GM12865 (cell line): ENCODE measurements at regions not wholly inside any gene's neighbourhood (a gene's known extent, or its start where the extent isn't known, plus 50 kb on each side); places are given as distances from the start of the nearest gene placed in this dataset.

ENCODE experiments used
- DNase-seq: peaks from one replicate; pipeline ENCODE4 v3.0.0; 2010; ENCODE audit warnings: low read depth
- H3K4me3 ChIP-seq: 2 replicates; pipeline ENCODE4 v1.5.1; 2011; ENCODE audit warnings: mild to moderate bottlenecking, low read depth, low read length, control low read depth
- TF ChIP-seq, protein P1 (sequence below): IDR thresholded peaks from 2 replicates; pipeline ENCODE4 v1.5.1; 2011; ENCODE audit warnings: low read length, control low read depth, low read depth, inconsistent platforms; ENCODE audit not compliant: insufficient read depth; ENCODE audit errors: missing control alignments

DNA sequence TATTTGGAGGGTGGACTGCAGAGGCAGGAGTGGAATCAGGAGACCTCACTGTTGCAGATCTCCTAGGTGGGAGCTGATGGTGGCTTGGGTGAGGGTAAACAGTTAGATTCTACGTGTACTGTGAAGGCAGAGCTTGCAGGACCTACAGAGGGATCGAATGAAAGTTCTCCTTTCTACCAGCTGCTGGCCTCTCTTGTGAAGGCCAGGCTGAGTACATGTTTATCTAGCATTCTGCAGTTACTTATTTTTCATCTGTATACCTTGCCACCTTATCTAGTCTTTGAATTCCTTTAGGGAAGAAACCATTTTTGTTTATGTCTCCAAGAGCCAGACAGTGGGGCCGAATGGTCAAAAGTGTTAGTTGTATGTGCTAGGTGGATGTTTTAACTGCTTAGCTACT is 57.6 kb downstream of the PTTG1 start:
- no peak overlapping the region for H3K4me3 ChIP-seq
- TF ChIP-seq, protein P1, sequence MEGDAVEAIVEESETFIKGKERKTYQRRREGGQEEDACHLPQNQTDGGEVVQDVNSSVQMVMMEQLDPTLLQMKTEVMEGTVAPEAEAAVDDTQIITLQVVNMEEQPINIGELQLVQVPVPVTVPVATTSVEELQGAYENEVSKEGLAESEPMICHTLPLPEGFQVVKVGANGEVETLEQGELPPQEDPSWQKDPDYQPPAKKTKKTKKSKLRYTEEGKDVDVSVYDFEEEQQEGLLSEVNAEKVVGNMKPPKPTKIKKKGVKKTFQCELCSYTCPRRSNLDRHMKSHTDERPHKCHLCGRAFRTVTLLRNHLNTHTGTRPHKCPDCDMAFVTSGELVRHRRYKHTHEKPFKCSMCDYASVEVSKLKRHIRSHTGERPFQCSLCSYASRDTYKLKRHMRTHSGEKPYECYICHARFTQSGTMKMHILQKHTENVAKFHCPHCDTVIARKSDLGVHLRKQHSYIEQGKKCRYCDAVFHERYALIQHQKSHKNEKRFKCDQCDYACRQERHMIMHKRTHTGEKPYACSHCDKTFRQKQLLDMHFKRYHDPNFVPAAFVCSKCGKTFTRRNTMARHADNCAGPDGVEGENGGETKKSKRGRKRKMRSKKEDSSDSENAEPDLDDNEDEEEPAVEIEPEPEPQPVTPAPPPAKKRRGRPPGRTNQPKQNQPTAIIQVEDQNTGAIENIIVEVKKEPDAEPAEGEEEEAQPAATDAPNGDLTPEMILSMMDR, result no peak
- no peak for DNase-seq

DNA sequence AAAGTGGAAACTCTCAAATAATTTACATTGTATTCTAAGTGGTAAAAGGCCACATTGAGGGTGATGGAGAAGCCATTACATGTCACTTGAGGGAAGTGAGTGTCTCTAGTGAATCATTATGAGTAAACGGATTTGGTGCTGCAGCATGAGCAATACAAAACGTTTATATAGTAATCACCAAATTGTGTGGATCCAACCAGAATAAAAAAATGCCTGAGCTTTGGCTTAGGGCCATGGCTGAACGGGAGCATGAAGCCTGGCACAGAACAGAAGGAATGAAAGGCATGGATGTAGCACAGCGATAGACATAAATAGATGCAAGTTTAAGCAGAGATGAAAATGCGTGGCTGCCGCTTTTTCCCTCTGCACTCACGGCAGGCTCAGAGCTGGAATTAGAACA is 58.3 kb downstream of the PTTG1 start:
- no peak overlapping the region for H3K4me3 ChIP-seq
- TF ChIP-seq, protein P1, result no peak
- no peak for DNase-seq

- TF ChIP-seq, protein P1, result no peak
- H3K4me3 ChIP-seq, result no peak overlapping the region
- DNase-seq, result no peak
These were observed 59.0 kb downstream of the PTTG1 start for GRCh38 chr5:160480652-160481051.

- no peak overlapping the region for H3K4me3 ChIP-seq
- TF ChIP-seq, protein P1, result no peak
- DNase-seq, result no peak
These were observed 63.0 kb downstream of the PTTG1 start for GRCh38 chr5:160484678-160485077.

GRCh38 chr5:160485364-160485969 is 63.8 kb downstream of the PTTG1 start:
- no peak overlapping the region for H3K4me3 ChIP-seq
- DNase-seq, result no peak
- TF ChIP-seq, protein P1, result no peak

GRCh38 chr5:160486573-160486972 is 64.9 kb downstream of the PTTG1 start:
- DNase-seq, result peak; percentile 75
- no peak overlapping the region for H3K4me3 ChIP-seq
- TF ChIP-seq, protein P1, result no peak
